SK-N-SH treated with all-trans-retinoic acid at 6 μM for 48 hours (cell line): ENCODE measurements at regions not wholly inside any gene's neighbourhood (a gene's known extent, or its start where the extent isn't known, plus 50 kb on each side); places are given as distances from the start of the nearest gene placed in this dataset.

Experiments used
- TCF4 ChIP-seq: fragments of 250-450 bp; sonication (Bioruptor Pico); IDR thresholded peaks from 2 replicates; pipeline ENCODE4 v1.8.0; 2021; ENCODE audit warnings: mild to moderate bottlenecking, moderate library complexity, borderline replicate concordance
- TF ChIP-seq, protein P1 (sequence below): fragments of 250-450 bp; sonication (Bioruptor Pico); IDR thresholded peaks from 2 replicates; pipeline ENCODE4 v1.5.1; 2021; ENCODE audit warnings: mild to moderate bottlenecking, moderate library complexity

DNA sequence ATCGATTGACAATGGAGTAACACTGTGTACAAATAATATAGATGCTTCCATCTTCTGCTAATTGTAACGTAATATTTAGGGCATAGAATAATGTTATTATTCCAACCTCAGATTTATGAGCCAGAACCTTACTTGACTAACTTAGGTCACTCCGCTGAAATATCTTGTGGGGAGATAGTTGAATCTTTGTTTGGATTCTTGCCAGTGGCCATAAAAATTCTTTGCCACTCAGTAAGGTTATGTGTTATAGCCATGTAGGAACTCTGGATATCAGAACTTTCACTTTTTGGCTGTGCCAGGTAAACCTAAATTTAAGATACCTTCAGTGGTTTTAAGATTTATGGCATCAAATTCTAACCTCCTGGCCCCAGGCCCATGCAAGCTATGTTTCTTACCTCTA lies 197.6 kb downstream of the WDR11 start:
- TF ChIP-seq, protein P1, sequence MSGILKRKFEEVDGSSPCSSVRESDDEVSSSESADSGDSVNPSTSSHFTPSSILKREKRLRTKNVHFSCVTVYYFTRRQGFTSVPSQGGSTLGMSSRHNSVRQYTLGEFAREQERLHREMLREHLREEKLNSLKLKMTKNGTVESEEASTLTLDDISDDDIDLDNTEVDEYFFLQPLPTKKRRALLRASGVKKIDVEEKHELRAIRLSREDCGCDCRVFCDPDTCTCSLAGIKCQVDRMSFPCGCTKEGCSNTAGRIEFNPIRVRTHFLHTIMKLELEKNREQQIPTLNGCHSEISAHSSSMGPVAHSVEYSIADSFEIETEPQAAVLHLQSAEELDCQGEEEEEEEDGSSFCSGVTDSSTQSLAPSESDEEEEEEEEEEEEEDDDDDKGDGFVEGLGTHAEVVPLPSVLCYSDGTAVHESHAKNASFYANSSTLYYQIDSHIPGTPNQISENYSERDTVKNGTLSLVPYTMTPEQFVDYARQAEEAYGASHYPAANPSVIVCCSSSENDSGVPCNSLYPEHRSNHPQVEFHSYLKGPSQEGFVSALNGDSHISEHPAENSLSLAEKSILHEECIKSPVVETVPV (CRISPR knock-in tag), result no peak
- no peak for TF ChIP-seq TCF4
